HCT116 (cell line): ENCODE measurements at regions not wholly inside any gene's neighbourhood (a gene's known extent, or its start where the extent isn't known, plus 50 kb on each side); places are given as distances from the start of the nearest gene placed in this dataset.

ENCODE experiments used
- TF ChIP-seq, protein P1 (sequence below), 3 experiments: fragments of 200-600 bp in 1 of 3; sonication (generic) in 1 of 3; IDR thresholded peaks in 2 of 3; conservative IDR thresholded peaks in 1 of 3; 2 replicates each; pipeline ENCODE4 v1.5.1; 2012 to 2017; ENCODE audit warnings: low read depth in 2 of 3, low read length in 2 of 3, antibody characterized with exemption in 1 of 3, borderline replicate concordance in 1 of 3, control low read depth in 1 of 3, mild to moderate bottlenecking in 1 of 3, mixed read lengths in 1 of 3, mixed run types in 1 of 3, moderate library complexity in 1 of 3; ENCODE audit not compliant: insufficient read depth in 1 of 3
- TF ChIP-seq, protein P2 (sequence below): IDR thresholded peaks from 2 replicates; pipeline ENCODE4 v1.6.1; 2012

DNA sequence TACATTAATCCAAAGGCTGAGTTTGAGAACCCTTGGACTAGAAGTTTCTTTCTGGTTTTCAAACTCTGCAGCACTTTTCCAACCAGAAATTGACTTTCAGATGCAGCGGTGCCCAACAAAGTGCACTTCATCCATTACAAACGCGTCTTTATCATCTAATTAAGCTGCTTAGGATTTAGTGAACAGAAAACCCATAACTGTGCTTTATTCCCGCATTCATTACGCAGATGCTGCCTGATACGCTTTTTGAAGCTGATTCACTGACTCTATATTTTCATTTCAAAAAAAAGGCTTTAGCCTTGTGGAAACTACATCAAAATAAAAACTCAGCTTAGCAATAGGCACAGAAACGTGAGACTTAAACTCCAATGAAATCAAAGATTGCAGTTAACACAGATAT, 69.8 kb upstream of the CTXND1 start:
- TF ChIP-seq, protein P1, sequence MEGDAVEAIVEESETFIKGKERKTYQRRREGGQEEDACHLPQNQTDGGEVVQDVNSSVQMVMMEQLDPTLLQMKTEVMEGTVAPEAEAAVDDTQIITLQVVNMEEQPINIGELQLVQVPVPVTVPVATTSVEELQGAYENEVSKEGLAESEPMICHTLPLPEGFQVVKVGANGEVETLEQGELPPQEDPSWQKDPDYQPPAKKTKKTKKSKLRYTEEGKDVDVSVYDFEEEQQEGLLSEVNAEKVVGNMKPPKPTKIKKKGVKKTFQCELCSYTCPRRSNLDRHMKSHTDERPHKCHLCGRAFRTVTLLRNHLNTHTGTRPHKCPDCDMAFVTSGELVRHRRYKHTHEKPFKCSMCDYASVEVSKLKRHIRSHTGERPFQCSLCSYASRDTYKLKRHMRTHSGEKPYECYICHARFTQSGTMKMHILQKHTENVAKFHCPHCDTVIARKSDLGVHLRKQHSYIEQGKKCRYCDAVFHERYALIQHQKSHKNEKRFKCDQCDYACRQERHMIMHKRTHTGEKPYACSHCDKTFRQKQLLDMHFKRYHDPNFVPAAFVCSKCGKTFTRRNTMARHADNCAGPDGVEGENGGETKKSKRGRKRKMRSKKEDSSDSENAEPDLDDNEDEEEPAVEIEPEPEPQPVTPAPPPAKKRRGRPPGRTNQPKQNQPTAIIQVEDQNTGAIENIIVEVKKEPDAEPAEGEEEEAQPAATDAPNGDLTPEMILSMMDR (IDR thresholded peaks at IDR 0.05 in 2 of 3, conservative IDR thresholded peaks at IDR 0.05 in 1 of 3; ENCODE audit: borderline replicate concordance in 1 of 3, insufficient read depth in 1 of 3, low read depth in 2 of 3, low read length in 2 of 3): no peak
- TF ChIP-seq, protein P2, sequence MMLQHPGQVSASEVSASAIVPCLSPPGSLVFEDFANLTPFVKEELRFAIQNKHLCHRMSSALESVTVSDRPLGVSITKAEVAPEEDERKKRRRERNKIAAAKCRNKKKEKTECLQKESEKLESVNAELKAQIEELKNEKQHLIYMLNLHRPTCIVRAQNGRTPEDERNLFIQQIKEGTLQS: no peak
